CD14-positive monocyte (primary cell): ENCODE measurements at regions not wholly inside any gene's neighbourhood (a gene's known extent, or its start where the extent isn't known, plus 50 kb on each side); places are given as distances from the start of the nearest gene placed in this dataset.

Experiments
- DNase-seq, 3 donors: peaks; one replicate each; pipeline ENCODE4 v3.0.0-alpha.2; 2011 to 2022
- H2AFZ ChIP-seq: 2 replicates; pipeline ENCODE4 v1.6.0; 2012; ENCODE audit warnings: mild to moderate bottlenecking, low read depth, low read length, inconsistent platforms; ENCODE audit not compliant: insufficient read depth, poor library complexity, severe bottlenecking
- H3K27ac ChIP-seq, 2 donors: 1 replicate in 1 of 2; 2 replicates in 1 of 2; pipeline ENCODE4 v1.5.1; 2012 to 2013; ENCODE audit warnings: low read length in 2 of 2, control low read depth in 1 of 2, inconsistent platforms in 1 of 2, low read depth in 1 of 2, mild to moderate bottlenecking in 1 of 2
- H3K27me3 ChIP-seq, 2 donors: one replicate each; pipeline versions ENCODE4 v1.6.0 to v1.6.1; 2011 to 2013; ENCODE audit warnings: low read length in 2 of 2; ENCODE audit not compliant: control insufficient read depth in 2 of 2, insufficient read depth in 2 of 2
- H3K36me3 ChIP-seq, 2 donors: replicated peaks in 1 of 2; 1 replicate in 1 of 2; 2 replicates in 1 of 2; pipeline versions ENCODE4 v1.5.1 to v1.6.1; 2012 to 2013; ENCODE audit warnings: low read length in 2 of 2, control low read depth in 1 of 2, inconsistent platforms in 1 of 2, mild to moderate bottlenecking in 1 of 2; ENCODE audit not compliant: insufficient read depth in 2 of 2, control insufficient read depth in 1 of 2
- H3K4me1 ChIP-seq, 2 donors: 1 replicate in 1 of 2; 2 replicates in 1 of 2; pipeline versions ENCODE4 v1.5.1 to v1.6.1; 2012 to 2013; ENCODE audit warnings: low read length in 2 of 2, control low read depth in 1 of 2, inconsistent platforms in 1 of 2, mild to moderate bottlenecking in 1 of 2, moderate library complexity in 1 of 2; ENCODE audit not compliant: insufficient read depth in 2 of 2, control insufficient read depth in 1 of 2
- H3K4me2 ChIP-seq: replicated peaks from 2 replicates; pipeline ENCODE3; 2012; ENCODE audit warnings: low read length, moderate library complexity, mild to moderate bottlenecking; ENCODE audit not compliant: poor library complexity, severe bottlenecking; ENCODE audit errors: extremely low read depth
- H3K4me3 ChIP-seq, 3 experiments: fragments of 200-600 bp in 1 of 3; sonication (generic) in 1 of 3; replicated peaks in 1 of 3; 1 replicate in 2 of 3; 2 replicates in 1 of 3; pipeline ENCODE4 v1.5.1; 2011 to 2013; ENCODE audit warnings: low read length in 3 of 3, mild to moderate bottlenecking in 3 of 3, control low read depth in 2 of 3, low read depth in 2 of 3, inconsistent platforms in 1 of 3, moderate library complexity in 1 of 3
- H3K79me2 ChIP-seq: 2 replicates; pipeline ENCODE4 v1.6.0; 2012; ENCODE audit warnings: mild to moderate bottlenecking, control low read depth, inconsistent platforms, low read length, moderate library complexity; ENCODE audit not compliant: insufficient read depth
- H3K9ac ChIP-seq: 2 replicates; pipeline ENCODE4 v1.6.0; 2017; ENCODE audit warnings: low read length, mild to moderate bottlenecking; ENCODE audit not compliant: insufficient read depth, poor library complexity, severe bottlenecking
- H3K9me3 ChIP-seq, 2 donors: replicated peaks in 1 of 2; 1 replicate in 1 of 2; 2 replicates in 1 of 2; pipeline versions ENCODE4 v1.5.1 to v1.6.1; 2012 to 2013; ENCODE audit warnings: low read length in 2 of 2, control low read depth in 1 of 2; ENCODE audit not compliant: control insufficient read depth in 1 of 2, insufficient read depth in 1 of 2
- H4K20me1 ChIP-seq: 2 replicates; pipeline ENCODE4 v1.6.0; 2012; ENCODE audit warnings: mild to moderate bottlenecking, low read length, control low read depth, moderate library complexity; ENCODE audit not compliant: insufficient read depth
- H3K27ac Mint-ChIP-seq, 7 donors: one replicate each; pipeline ENCODE4 v1.8.0; 2020; ENCODE audit warnings: mild to moderate bottlenecking in 7 of 7, mixed read lengths in 7 of 7, moderate library complexity in 6 of 7, inconsistent platforms in 2 of 7
- H3K27me3 Mint-ChIP-seq, 3 donors: one replicate each; pipeline ENCODE4 v1.8.0; 2021 to 2022; ENCODE audit warnings: low read depth in 3 of 3, mild to moderate bottlenecking in 3 of 3, mixed read lengths in 3 of 3, moderate library complexity in 3 of 3, inconsistent platforms in 1 of 3
- H3K36me3 Mint-ChIP-seq, 2 donors: one replicate each; pipeline ENCODE4 v1.8.0; 2020; ENCODE audit warnings: mixed read lengths in 2 of 2, inconsistent platforms in 1 of 2, mild to moderate bottlenecking in 1 of 2
- H3K4me1 Mint-ChIP-seq: one replicate; pipeline ENCODE4 v1.8.0; 2020; ENCODE audit warnings: mild to moderate bottlenecking, mixed read lengths
- H3K4me3 Mint-ChIP-seq, 2 donors: one replicate each; pipeline ENCODE4 v1.8.0; 2020; ENCODE audit warnings: mild to moderate bottlenecking in 2 of 2, mixed read lengths in 2 of 2, moderate library complexity in 1 of 2
- H3K9me3 Mint-ChIP-seq, 7 donors: one replicate each; pipeline ENCODE4 v1.8.0; 2020 to 2022; ENCODE audit warnings: mixed read lengths in 7 of 7, mild to moderate bottlenecking in 6 of 7, moderate library complexity in 6 of 7, inconsistent platforms in 2 of 7
- CTCF ChIP-seq: fragments of 200-600 bp; IDR thresholded peaks from one replicate; pipeline ENCODE4 v1.8.0; 2022; ENCODE audit warnings: antibody characterized with exemption, mild to moderate bottlenecking
- WGBS: methylation state at CpG from one replicate; pipeline ENCODE4 v1.1.5; 2013; ENCODE audit warnings: missing lambda C conversion rate; ENCODE audit not compliant: insufficient coverage; 5-methylcytosine and 5-hydroxymethylcytosine counted together
- intact Hi-C, 2 donors: fragments of 100-400 bp; cut with micrococcal nuclease; formaldehyde crosslinking; loops; one replicate each; pipeline versions ENCODE4 v1.15.0 to v1.15.1; 2023

GRCh38 chr10:114767101-114767985 lies 54.2 kb upstream of the FHIP2A start:
- peak overlapping the region in 2 of 3 experiments; percentile 10 to 46 for H3K4me3 ChIP-seq
- H3K4me3 Mint-ChIP-seq = peak overlapping the region; percentile 27 to 79
- intact Hi-C loops = no loop called here
- H3K79me2 ChIP-seq = no peaks in the 10 kb centered on the region
- H3K4me2 ChIP-seq = peak overlapping the region; percentile 57
- peaks cover 0 to 3% of the 10 kb centered on the region in 2 donors for H3K36me3 Mint-ChIP-seq
- H3K9ac ChIP-seq = no peak overlapping the region
- peaks cover 37 to 46% of the 10 kb centered on the region in 2 donors for H3K27me3 ChIP-seq
- H3K36me3 ChIP-seq = no peaks in the 10 kb centered on the region
- peaks cover 0 to 7% (median 0%) of the 10 kb centered on the region in 7 donors for H3K9me3 Mint-ChIP-seq
- peak overlapping the region in 1 of 7 donors; percentile 9 for H3K27ac Mint-ChIP-seq
- H4K20me1 ChIP-seq = no peaks in the 10 kb centered on the region
- H3K9me3 ChIP-seq = no peaks in the 10 kb centered on the region
- TF ChIP-seq CTCF = no peak
- peaks cover 35 to 49% (median 41%) of the 10 kb centered on the region in 3 donors for H3K27me3 Mint-ChIP-seq
- no peak overlapping the region for H2AFZ ChIP-seq
- no peak overlapping the region for H3K27ac ChIP-seq
- DNase-seq = no peak
- 12% methylated on average over 28 of the region's 33 CpGs for WGBS
- H3K4me1 Mint-ChIP-seq = peaks cover 7% of the 10 kb centered on the region
- peaks cover 5 to 6% of the 10 kb centered on the region in 2 donors for H3K4me1 ChIP-seq

- H3K9me3 Mint-ChIP-seq = peaks cover 0 to 7% (median 0%) of the 10 kb centered on the region in 7 donors
- Histone ChIP-seq H2AFZ (no peak overlapping the region), H3K27ac (no peak overlapping the region), H3K36me3 (no peaks in the 10 kb centered on the region), H3K4me1 (peaks cover 5 to 6% of the 10 kb centered on the region in 2 donors), H4K20me1 (no peaks in the 10 kb centered on the region), H3K27me3 (peaks cover 37 to 46% of the 10 kb centered on the region in 2 donors), H3K79me2 (no peaks in the 10 kb centered on the region), H3K9me3 (no peaks in the 10 kb centered on the region), H3K9ac (no peak overlapping the region), H3K4me2 (peak overlapping the region; percentile 57), H3K4me3 (peak overlapping the region in 2 of 3 experiments; percentile 10 to 46)
- H3K27ac Mint-ChIP-seq = no peak overlapping the region
- no peak for TF ChIP-seq CTCF
- H3K27me3 Mint-ChIP-seq = peaks cover 36 to 49% (median 41%) of the 10 kb centered on the region in 3 donors
- intact Hi-C loops = no loop called here
- H3K4me1 Mint-ChIP-seq = peaks cover 7% of the 10 kb centered on the region
- DNase-seq = no peak
- WGBS = 1% methylated on average over 81 of the region's 85 CpGs
- peak overlapping the region; percentile 68 to 78 for H3K4me3 Mint-ChIP-seq
- peaks cover 0 to 3% of the 10 kb centered on the region in 2 donors for H3K36me3 Mint-ChIP-seq
Measured at GRCh38 chr10:114767986-114768821, 53.4 kb upstream of the FHIP2A start.
